MM.1S (cell line): ENCODE measurements at regions not wholly inside any gene's neighbourhood (a gene's known extent, or its start where the extent isn't known, plus 50 kb on each side); places are given as distances from the start of the nearest gene placed in this dataset.

Source experiments
- DNase-seq: peaks from one replicate; pipeline ENCODE4 v3.0.0-alpha.2; 2015
- H2AFZ ChIP-seq: fragments of 300-600 bp; sonication (generic); 2 replicates; pipeline ENCODE4 v1.6.0; 2016; ENCODE audit warnings: antibody characterized with exemption, low read length
- H3F3A ChIP-seq: fragments of 300-600 bp; sonication (generic); 2 replicates; pipeline ENCODE4 v1.6.1; 2016; ENCODE audit warnings: mild to moderate bottlenecking, antibody characterized with exemption, low read length, moderate library complexity, mixed read lengths; ENCODE audit not compliant: insufficient read depth
- H3K27ac ChIP-seq: fragments of 300-600 bp; sonication (generic); 2 replicates; pipeline ENCODE4 v1.5.1; 2016; ENCODE audit warnings: mild to moderate bottlenecking, low read length
- H3K27me3 ChIP-seq: fragments of 300-600 bp; sonication (generic); replicated peaks from 2 replicates; pipeline ENCODE4 v1.6.0; 2016; ENCODE audit warnings: low read length; ENCODE audit not compliant: insufficient read depth
- H3K36me3 ChIP-seq: fragments of 300-600 bp; sonication (generic); replicated peaks from 2 replicates; pipeline ENCODE4 v1.6.1; 2016; ENCODE audit warnings: mild to moderate bottlenecking, low read length, mixed read lengths; ENCODE audit not compliant: insufficient read depth
- H3K4me1 ChIP-seq: fragments of 300-600 bp; sonication (generic); 2 replicates; pipeline ENCODE4 v1.6.1; 2016; ENCODE audit warnings: low read length, mixed read lengths
- H3K4me2 ChIP-seq: fragments of 300-600 bp; sonication (generic); 2 replicates; pipeline ENCODE4 v1.6.0; 2016; ENCODE audit warnings: low read depth, low read length
- H3K4me3 ChIP-seq: fragments of 300-600 bp; sonication (generic); 2 replicates; pipeline ENCODE4 v1.5.1; 2016; ENCODE audit warnings: low read length, mixed read lengths
- H3K79me2 ChIP-seq: fragments of 300-600 bp; sonication (generic); 2 replicates; pipeline ENCODE4 v1.6.1; 2016; ENCODE audit warnings: mixed run types, low read length, mixed read lengths
- H3K9ac ChIP-seq: fragments of 300-600 bp; sonication (generic); 2 replicates; pipeline ENCODE4 v1.6.1; 2016; ENCODE audit warnings: low read length, mixed read lengths
- H3K9me2 ChIP-seq: fragments of 300-600 bp; sonication (generic); replicated peaks from 2 replicates; pipeline ENCODE4 v1.6.1; 2016; ENCODE audit warnings: mild to moderate bottlenecking, low read length, mixed read lengths; ENCODE audit not compliant: insufficient read depth
- H3K9me3 ChIP-seq: fragments of 300-600 bp; sonication (generic); replicated peaks from 2 replicates; pipeline ENCODE4 v1.6.1; 2016; ENCODE audit warnings: mild to moderate bottlenecking, low read length, mixed read lengths; ENCODE audit not compliant: insufficient read depth
- H4K20me1 ChIP-seq: fragments of 300-600 bp; sonication (generic); 2 replicates; pipeline ENCODE4 v1.6.1; 2016; ENCODE audit warnings: mild to moderate bottlenecking, low read length, moderate library complexity, mixed read lengths; ENCODE audit not compliant: insufficient read depth
- EZH2 ChIP-seq: fragments of 300-600 bp; sonication (generic); optimal IDR thresholded peaks from 2 replicates; pipeline ENCODE3; 2017; ENCODE audit warnings: low read depth, mild to moderate bottlenecking, antibody characterized with exemption, low read length, mixed read lengths
- EZH2phosphoT487 ChIP-seq: fragments of 300-600 bp; sonication (generic); IDR thresholded peaks from 2 replicates; pipeline ENCODE4 v1.6.1; 2018; ENCODE audit warnings: antibody characterized with exemption, low read length
- TF ChIP-seq, protein P1 (sequence below): fragments of 300-600 bp; sonication (generic); IDR thresholded peaks from 2 replicates; pipeline ENCODE4 v1.5.1; 2016; ENCODE audit warnings: antibody characterized with exemption, low read length, mixed read lengths

DNA sequence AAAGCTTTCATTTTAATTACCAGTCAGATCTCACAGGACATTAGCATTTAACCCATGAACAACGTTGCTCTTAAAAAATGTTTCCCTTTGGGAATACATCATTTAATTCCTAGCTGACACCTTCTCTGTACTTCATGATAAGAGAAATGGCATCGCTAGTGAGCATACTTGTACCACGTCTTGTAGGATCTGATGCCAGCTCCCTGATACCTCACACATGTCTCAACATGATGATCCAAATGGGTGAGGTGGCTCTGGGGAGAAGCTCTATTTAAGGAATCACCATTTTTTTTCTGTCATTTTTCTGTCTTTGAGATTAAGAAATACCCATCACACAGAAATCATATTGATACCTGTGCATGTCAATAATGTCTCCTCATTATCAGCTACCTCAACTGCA is 772.1 kb upstream of the CA10 start:
- Histone ChIP-seq H3K79me2 (no peaks in the 10 kb centered on the region), H3K4me1 (no peaks in the 10 kb centered on the region), H2AFZ (no peak overlapping the region), H3F3A (no peaks in the 10 kb centered on the region), H3K27me3 (no peaks in the 10 kb centered on the region), H3K4me2 (no peak overlapping the region), H4K20me1 (no peaks in the 10 kb centered on the region), H3K27ac (no peak overlapping the region), H3K4me3 (no peak overlapping the region), H3K36me3 (no peaks in the 10 kb centered on the region), H3K9ac (no peak overlapping the region), H3K9me2 (no peaks in the 10 kb centered on the region), H3K9me3 (no peaks in the 10 kb centered on the region)
- TF ChIP-seq, protein P1, sequence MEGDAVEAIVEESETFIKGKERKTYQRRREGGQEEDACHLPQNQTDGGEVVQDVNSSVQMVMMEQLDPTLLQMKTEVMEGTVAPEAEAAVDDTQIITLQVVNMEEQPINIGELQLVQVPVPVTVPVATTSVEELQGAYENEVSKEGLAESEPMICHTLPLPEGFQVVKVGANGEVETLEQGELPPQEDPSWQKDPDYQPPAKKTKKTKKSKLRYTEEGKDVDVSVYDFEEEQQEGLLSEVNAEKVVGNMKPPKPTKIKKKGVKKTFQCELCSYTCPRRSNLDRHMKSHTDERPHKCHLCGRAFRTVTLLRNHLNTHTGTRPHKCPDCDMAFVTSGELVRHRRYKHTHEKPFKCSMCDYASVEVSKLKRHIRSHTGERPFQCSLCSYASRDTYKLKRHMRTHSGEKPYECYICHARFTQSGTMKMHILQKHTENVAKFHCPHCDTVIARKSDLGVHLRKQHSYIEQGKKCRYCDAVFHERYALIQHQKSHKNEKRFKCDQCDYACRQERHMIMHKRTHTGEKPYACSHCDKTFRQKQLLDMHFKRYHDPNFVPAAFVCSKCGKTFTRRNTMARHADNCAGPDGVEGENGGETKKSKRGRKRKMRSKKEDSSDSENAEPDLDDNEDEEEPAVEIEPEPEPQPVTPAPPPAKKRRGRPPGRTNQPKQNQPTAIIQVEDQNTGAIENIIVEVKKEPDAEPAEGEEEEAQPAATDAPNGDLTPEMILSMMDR = no peak
- TF ChIP-seq EZH2 = no peak
- TF ChIP-seq EZH2phosphoT487 = no peak
- DNase-seq = no peak

- no peaks in the 10 kb centered on the region for H3K79me2 ChIP-seq
- no peaks in the 10 kb centered on the region for H3K27me3 ChIP-seq
- no peak overlapping the region for H3K27ac ChIP-seq
- no peak overlapping the region for H2AFZ ChIP-seq
- DNase-seq = no peak
- H3K4me1 ChIP-seq = no peaks in the 10 kb centered on the region
- H3K36me3 ChIP-seq = no peaks in the 10 kb centered on the region
- no peak overlapping the region for H3K9ac ChIP-seq
- H3F3A ChIP-seq = no peaks in the 10 kb centered on the region
- no peaks in the 10 kb centered on the region for H3K9me2 ChIP-seq
- H3K4me3 ChIP-seq = no peak overlapping the region
- no peaks in the 10 kb centered on the region for H3K9me3 ChIP-seq
- no peak overlapping the region for H3K4me2 ChIP-seq
- no peaks in the 10 kb centered on the region for H4K20me1 ChIP-seq
- TF ChIP-seq EZH2 = no peak
- TF ChIP-seq EZH2phosphoT487 = no peak
- TF ChIP-seq, protein P1 = no peak
Observed at GRCh38 chr17:52930145-52930544, 771.6 kb upstream of the CA10 start.

DNA sequence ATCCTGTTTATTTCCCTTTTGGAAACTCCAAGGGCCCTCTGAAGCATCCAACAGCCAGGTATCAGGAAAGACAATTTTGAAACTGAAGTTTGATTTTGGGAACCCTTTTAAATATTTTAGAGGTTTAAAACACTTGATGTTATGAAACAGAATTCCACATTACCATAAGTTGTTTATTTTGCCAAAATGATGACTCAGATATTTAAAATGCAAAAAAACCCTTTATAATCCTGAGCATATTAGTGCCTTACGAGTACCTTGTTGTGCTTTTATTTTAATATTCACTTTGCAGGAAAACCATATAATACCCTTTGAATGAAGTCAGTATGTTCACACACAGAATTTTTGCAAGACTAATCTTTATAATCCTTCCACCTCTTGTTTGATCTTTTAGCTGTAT is 765.1 kb upstream of the CA10 start:
- DNase-seq = no peak
- Histone ChIP-seq H3K27ac (no peak overlapping the region), H2AFZ (no peak overlapping the region), H3K4me3 (no peak overlapping the region), H3K4me1 (no peaks in the 10 kb centered on the region), H4K20me1 (no peaks in the 10 kb centered on the region), H3K9me2 (no peaks in the 10 kb centered on the region), H3K9me3 (no peaks in the 10 kb centered on the region), H3K79me2 (no peaks in the 10 kb centered on the region), H3K36me3 (no peaks in the 10 kb centered on the region), H3F3A (no peaks in the 10 kb centered on the region), H3K4me2 (no peak overlapping the region), H3K9ac (no peak overlapping the region), H3K27me3 (no peaks in the 10 kb centered on the region)
- TF ChIP-seq EZH2 (no peak), EZH2phosphoT487 (no peak)
- TF ChIP-seq, protein P1 = no peak
